Cardiac muscle cell (in vitro differentiated cells and primary cell): ENCODE measurements at regions not wholly inside any gene's neighbourhood (a gene's known extent, or its start where the extent isn't known, plus 50 kb on each side); places are given as distances from the start of the nearest gene placed in this dataset.

ENCODE experiments used
- DNase-seq, 2 donors: peaks; one replicate each; pipeline versions ENCODE4 v3.0.0 to v3.0.0-alpha.2; 2010 to 2017; ENCODE audit warnings: low read depth in 1 of 2, low spot score in 1 of 2
- H3K27ac ChIP-seq: fragments of 200-600 bp; sonication (generic); 2 replicates; pipeline ENCODE4 v1.5.1; 2016
- H3K27me3 ChIP-seq: fragments of 200-600 bp; sonication (generic); 2 replicates; pipeline ENCODE4 v1.6.0; 2016; ENCODE audit warnings: control low read depth
- H3K36me3 ChIP-seq: fragments of 200-600 bp; sonication (generic); 2 replicates; pipeline ENCODE4 v1.5.1; 2016; ENCODE audit warnings: control low read depth
- H3K4me1 ChIP-seq: fragments of 200-600 bp; sonication (generic); 2 replicates; pipeline ENCODE4 v1.8.1; 2017; ENCODE audit warnings: low read depth, mild to moderate bottlenecking, mixed run types
- H3K4me3 ChIP-seq: fragments of 200-600 bp; sonication (generic); 2 replicates; pipeline ENCODE4 v1.5.1; 2016; ENCODE audit warnings: mild to moderate bottlenecking
- H3K9me3 ChIP-seq: fragments of 200-600 bp; sonication (generic); 2 replicates; pipeline ENCODE4 v1.5.1; 2017; ENCODE audit warnings: low read depth, mild to moderate bottlenecking, control low read depth
- CTCF ChIP-seq: IDR thresholded peaks from 2 replicates; pipeline ENCODE4 v1.5.1; 2012; ENCODE audit warnings: low read depth, mild to moderate bottlenecking, low read length

GRCh38 chr3:82875401-82875800 lies 1114.0 kb upstream of the GBE1 start:
- Histone ChIP-seq H3K27ac (no peak overlapping the region), H3K9me3 (no peaks in the 10 kb centered on the region), H3K4me3 (no peak overlapping the region), H3K36me3 (no peaks in the 10 kb centered on the region), H3K4me1 (no peaks in the 10 kb centered on the region), H3K27me3 (no peaks in the 10 kb centered on the region)
- DNase-seq, result no peak
- TF ChIP-seq CTCF, result no peak

- no peak overlapping the region for H3K4me3 ChIP-seq
- H3K4me1 ChIP-seq, result no peaks in the 10 kb centered on the region
- no peak for DNase-seq
- no peak overlapping the region for H3K27ac ChIP-seq
- no peaks in the 10 kb centered on the region for H3K27me3 ChIP-seq
- no peak for TF ChIP-seq CTCF
- H3K9me3 ChIP-seq, result no peaks in the 10 kb centered on the region
- H3K36me3 ChIP-seq, result no peaks in the 10 kb centered on the region
These were observed 1078.4 kb upstream of the GBE1 start for GRCh38 chr3:82839871-82840270.

GRCh38 chr3:82834098-82834497 lies 1072.7 kb upstream of the GBE1 start:
- H3K4me1 ChIP-seq, result no peaks in the 10 kb centered on the region

GRCh38 chr3:82824491-82824890 lies 1063.0 kb upstream of the GBE1 start:
- Histone ChIP-seq H3K27ac (no peak overlapping the region), H3K27me3 (no peaks in the 10 kb centered on the region), H3K9me3 (no peaks in the 10 kb centered on the region), H3K4me3 (no peak overlapping the region), H3K36me3 (no peaks in the 10 kb centered on the region), H3K4me1 (no peaks in the 10 kb centered on the region)
- TF ChIP-seq CTCF, result no peak
- no peak for DNase-seq

More at GRCh38 chr3:82834098-82834497, 1072.7 kb upstream of the GBE1 start:
- Histone ChIP-seq H3K4me3 (no peak overlapping the region), H3K36me3 (no peaks in the 10 kb centered on the region), H3K27me3 (no peaks in the 10 kb centered on the region), H3K9me3 (no peaks in the 10 kb centered on the region), H3K27ac (no peak overlapping the region)
- TF ChIP-seq CTCF, result no peak
- no peak for DNase-seq

- no peaks in the 10 kb centered on the region for H3K9me3 ChIP-seq
- no peaks in the 10 kb centered on the region for H3K4me1 ChIP-seq
- H3K36me3 ChIP-seq, result no peaks in the 10 kb centered on the region
- H3K27ac ChIP-seq, result no peak overlapping the region
- no peak for TF ChIP-seq CTCF
- H3K4me3 ChIP-seq, result no peak overlapping the region
- DNase-seq, result no peak
- no peaks in the 10 kb centered on the region for H3K27me3 ChIP-seq
These were observed 1054.6 kb upstream of the GBE1 start for GRCh38 chr3:82816086-82816485.

GRCh38 chr3:82815417-82816058 lies 1054.1 kb upstream of the GBE1 start:
- no peak for DNase-seq
- Histone ChIP-seq H3K27ac (no peak overlapping the region), H3K4me1 (no peaks in the 10 kb centered on the region), H3K9me3 (no peaks in the 10 kb centered on the region), H3K4me3 (no peak overlapping the region), H3K27me3 (no peaks in the 10 kb centered on the region), H3K36me3 (no peaks in the 10 kb centered on the region)
- TF ChIP-seq CTCF, result no peak
